Fibroblast of skin of scalp (primary cell): ENCODE measurements at regions not wholly inside any gene's neighbourhood (a gene's known extent, or its start where the extent isn't known, plus 50 kb on each side); places are given as distances from the start of the nearest gene placed in this dataset.

Experiments
- DNase-seq: peaks from one replicate; pipeline ENCODE4 v3.0.0-alpha.2; 2013

DNA sequence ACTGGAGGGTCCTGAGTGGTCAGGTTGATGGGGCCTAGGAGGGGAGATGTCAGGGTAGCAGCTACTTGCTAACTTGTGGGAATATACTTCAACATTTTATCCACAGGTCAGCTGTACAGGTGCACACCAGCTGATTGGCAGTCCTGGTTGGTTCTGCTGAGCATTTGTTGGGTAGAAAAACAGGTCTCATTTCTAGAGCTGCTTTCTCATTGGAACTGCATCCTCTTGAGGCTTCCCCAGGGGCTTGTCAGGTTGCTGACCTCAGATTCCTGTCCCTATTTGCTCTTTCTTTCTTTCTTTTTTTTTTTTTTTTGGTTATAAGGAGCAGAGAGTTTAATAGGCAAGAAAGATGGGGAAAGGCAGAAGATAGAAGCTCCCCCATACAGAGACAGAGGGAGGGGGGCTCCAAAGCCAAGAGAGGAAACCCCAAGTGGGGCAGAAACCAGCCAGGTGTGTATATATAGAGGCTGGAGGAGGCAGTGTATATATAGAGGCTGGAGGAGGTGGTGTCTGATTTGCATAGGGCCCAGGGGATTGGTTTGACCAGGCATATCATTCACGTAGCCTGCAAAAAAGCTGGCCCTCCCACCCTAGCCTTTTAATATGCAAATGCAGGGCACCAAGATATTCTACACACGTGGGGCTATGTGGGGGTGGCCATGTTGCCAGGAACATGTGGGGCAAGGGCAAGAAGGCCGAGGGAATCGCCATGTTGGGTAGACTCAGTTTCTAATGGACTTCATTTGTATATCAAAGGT is 57.3 kb upstream of the STUM start:
- DNase-seq = no peak

DNA sequence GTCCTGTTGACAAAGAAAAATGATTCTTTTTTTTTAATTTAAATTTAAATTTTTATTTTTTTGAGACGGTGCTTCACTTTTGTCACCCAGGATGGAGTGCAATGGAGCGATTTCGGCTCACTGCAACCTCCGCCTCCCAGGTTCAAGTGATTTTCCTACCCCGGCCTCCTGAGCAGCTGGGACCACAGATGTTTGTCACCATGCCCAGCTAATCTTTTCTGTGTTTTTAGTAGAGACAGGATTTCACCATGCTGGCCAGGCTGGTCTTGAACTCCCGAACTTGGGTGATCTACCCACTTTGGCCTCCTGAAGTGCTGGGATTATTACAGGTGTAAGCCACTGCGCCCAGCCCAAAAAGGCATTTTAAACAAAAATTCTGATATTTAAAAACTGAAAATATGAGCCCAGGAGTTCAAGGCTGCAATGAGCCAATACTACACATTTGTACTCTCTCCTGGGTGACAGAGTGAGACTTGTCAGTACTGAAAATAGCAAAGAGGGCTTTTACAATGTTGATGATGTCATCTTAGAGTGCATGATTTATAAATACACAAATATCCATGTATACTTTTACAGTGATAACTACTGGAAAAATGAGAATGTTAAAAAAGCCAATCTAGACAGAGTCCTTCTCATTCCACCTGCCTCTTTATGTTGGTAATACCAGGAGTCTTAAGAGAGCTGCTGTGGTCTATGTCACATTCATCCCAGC is 56.0 kb upstream of the STUM start:
- no peak for DNase-seq

DNA sequence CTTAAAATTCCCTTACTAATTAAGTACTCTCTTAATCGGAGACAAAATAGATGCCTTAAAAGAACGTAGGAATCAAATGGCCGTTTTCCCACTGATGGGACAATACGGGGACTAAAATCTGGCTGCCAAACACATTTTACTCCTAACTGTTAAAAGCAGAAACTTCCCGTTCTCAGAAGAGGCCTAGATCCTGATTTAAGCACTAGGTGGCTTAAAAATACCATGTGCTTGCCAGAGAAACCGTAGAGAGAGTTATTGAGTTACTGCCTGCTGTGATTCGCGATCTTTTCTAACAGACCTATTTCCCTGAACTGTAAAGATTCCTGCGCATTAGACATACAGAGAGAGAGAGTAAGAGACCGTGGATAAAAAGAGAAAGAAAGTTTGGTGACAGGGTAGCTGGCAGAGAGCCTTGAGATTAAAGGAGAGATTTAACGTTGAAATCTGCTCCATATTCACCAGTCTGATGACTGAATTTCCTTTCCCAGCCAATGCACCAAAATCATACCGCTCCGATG is 54.4 kb upstream of the STUM start:
- DNase-seq = no peak

DNA sequence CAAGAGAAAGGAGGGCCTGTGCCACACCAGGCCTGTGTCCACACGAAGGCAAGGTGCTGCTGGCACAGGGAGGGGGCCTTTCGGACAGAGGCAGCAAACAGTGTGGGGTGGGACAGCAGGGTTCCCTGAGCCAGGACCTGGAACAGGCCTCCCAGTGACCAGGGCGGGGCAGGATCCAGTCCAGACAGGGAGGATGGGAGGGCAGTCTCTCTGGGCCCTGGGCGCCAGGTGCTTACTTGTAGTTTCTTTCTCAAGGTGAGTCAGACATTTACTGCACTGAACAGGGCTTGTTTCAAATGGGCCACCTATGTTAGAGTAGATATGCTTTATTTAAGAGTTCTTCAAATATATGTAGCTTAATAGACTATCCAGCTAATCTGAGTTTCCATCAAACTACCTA is 52.8 kb upstream of the STUM start:
- DNase-seq = no peak

DNA sequence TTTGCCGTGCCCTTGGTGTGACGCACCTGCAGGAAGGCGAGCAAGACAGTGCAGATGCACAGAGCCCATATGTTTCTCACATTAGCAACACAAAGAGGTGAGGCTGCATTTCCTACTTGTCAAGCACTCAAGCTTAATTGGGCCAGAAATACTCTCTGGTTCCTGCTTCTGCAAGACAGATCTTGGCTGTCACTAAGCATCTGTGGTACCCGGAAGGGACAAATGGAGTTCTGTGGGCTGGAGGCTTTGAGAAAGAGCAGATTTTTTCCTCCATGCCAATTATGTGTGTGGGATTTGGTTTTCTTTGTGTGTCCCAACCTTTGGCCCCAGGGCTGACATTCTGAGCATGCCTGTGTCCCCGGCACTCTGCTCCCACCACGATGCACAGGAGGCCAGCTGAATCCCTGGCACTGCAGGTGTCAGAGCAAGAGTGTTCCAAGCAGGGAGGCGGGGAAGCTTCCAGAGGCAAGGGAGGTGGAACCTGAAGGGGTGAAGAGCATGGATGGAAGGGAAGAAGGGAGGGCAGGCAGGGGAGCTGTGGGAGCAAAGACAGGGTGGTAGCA is 52.0 kb upstream of the STUM start:
- DNase-seq = no peak

DNA sequence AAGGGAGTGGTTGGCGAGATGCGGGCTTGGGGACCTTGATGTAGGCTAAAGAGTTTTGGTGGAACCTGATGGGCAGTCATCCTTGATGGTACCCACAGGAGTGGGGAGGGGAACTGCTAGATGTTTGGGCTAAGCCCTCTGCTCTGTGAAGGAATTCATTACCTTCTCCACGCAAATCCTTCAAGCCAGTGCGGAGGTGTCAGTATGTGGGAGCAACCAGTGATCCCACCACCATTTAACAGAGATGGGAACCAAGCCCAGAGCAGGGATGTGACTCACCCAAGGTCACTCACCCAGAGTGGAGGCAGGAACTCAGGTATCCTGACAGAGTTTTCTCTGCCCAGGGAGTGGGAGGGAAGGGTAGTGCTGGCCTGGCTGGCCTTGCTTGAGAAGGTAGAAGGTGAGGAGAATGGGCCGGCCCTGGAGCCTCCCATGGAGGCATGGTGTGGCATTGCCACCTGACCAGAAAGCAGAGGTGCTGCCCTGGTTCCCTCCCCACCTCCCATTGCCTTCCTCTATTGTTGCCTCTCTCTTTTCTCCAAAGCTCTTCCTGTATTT is 51.2 kb upstream of the STUM start:
- DNase-seq = no peak

DNA sequence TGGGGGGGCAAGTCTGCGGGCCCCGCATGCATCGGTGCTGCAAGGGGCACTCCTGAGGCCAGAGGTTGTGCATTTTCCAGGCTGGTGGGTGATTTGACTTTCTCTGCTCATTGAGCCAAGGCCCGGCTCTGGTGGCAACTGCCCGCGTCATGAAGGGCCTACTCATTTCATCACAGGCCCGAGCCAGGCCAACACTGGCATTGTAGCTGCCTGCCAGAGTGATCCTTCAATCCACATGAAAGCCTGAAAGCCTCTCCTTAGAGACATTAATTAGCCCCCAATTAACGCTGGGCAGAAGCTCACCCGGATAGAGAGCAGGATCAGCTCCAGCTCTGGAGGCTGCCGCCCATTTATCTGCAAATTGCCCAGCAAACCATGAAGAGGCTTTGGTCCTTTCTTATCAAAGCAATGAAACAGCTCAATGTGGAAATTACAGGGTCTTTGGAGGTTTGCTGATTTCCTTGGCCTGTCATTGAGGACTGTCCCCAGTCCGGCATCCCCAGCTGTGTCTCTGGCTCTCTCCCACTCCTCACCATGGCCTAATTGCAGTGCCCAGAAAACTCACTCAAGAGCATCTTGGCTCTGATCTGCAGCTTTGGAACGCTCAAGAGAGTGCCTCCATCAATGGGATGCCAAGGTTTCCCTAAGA is 50.4 kb upstream of the STUM start:
- no peak for DNase-seq

DNA sequence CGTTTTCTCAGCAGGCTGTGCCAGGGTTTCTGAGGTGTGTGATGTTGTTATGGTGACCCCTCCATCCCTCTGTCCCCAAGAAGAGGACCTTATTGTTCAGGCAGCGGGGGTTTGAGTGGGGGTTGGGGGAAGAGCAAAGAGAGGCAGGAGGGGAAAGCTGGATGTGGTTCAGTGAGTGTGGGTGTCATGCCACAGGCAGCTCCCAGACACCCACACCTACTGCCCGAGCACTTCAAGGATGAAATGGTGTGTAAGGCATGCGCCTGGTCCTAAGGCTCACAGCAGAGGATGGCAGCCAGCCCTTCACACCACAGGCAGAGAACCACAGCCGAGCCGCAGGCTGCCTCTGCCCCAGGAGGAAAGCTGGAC is 49.9 kb upstream of the STUM start:
- no peak for DNase-seq
